Inflammatory macrophage treated with lipopolysaccharide for 4 hours (primary cell): ENCODE measurements at regions not wholly inside any gene's neighbourhood (a gene's known extent, or its start where the extent isn't known, plus 50 kb on each side); places are given as distances from the start of the nearest gene placed in this dataset.

ENCODE experiments used
- DNase-seq: peaks from one replicate; pipeline ENCODE4 v3.0.0-alpha.2; 2020

- DNase-seq, result no peak
These were observed 443.9 kb upstream of the KLF4 start for GRCh38 chr9:107933516-107933915.

GRCh38 chr9:107933097-107933496 lies 443.5 kb upstream of the KLF4 start:
- DNase-seq, result peak; percentile 54

GRCh38 chr9:107932601-107933000 lies 443.0 kb upstream of the KLF4 start:
- no peak for DNase-seq

GRCh38 chr9:107932046-107932445 lies 442.5 kb upstream of the KLF4 start:
- peak; percentile 85 for DNase-seq

- DNase-seq, result no peak
These were observed 441.6 kb upstream of the KLF4 start for GRCh38 chr9:107931071-107931715.

- DNase-seq, result peak; percentile 83
These were observed 439.9 kb upstream of the KLF4 start for GRCh38 chr9:107929443-107929842.

GRCh38 chr9:107928701-107929371 lies 439.3 kb upstream of the KLF4 start:
- peak; percentile 54 for DNase-seq

- no peak for DNase-seq
These were observed 437.7 kb upstream of the KLF4 start for GRCh38 chr9:107927276-107927675.

- no peak for DNase-seq
These were observed 436.3 kb upstream of the KLF4 start for GRCh38 chr9:107925749-107926297.

- no peak for DNase-seq
These were observed 432.7 kb upstream of the KLF4 start for GRCh38 chr9:107922260-107922659.

GRCh38 chr9:107919263-107919662 lies 429.7 kb upstream of the KLF4 start:
- DNase-seq, result no peak

- no peak for DNase-seq
These were observed 429.2 kb upstream of the KLF4 start for GRCh38 chr9:107918749-107919148.

GRCh38 chr9:107914151-107914550 lies 424.6 kb upstream of the KLF4 start:
- peak; percentile 53 for DNase-seq

GRCh38 chr9:107907715-107908114 lies 418.1 kb upstream of the KLF4 start:
- no peak for DNase-seq

GRCh38 chr9:107907255-107907654 lies 417.7 kb upstream of the KLF4 start:
- DNase-seq, result peak; percentile 59

GRCh38 chr9:107906074-107906473 lies 416.5 kb upstream of the KLF4 start:
- no peak for DNase-seq

- no peak for DNase-seq
These were observed 415.9 kb upstream of the KLF4 start for GRCh38 chr9:107905308-107906020.

GRCh38 chr9:107899961-107900330 lies 410.4 kb upstream of the KLF4 start:
- DNase-seq, result no peak

- DNase-seq, result no peak
These were observed 409.2 kb upstream of the KLF4 start for GRCh38 chr9:107898761-107899160.

- DNase-seq, result no peak
These were observed 407.0 kb upstream of the KLF4 start for GRCh38 chr9:107896544-107896943.

- no peak for DNase-seq
These were observed 406.0 kb upstream of the KLF4 start for GRCh38 chr9:107895501-107896001.

GRCh38 chr9:107894572-107895261 lies 405.1 kb upstream of the KLF4 start:
- DNase-seq, result no peak

GRCh38 chr9:107890921-107891465 lies 401.4 kb upstream of the KLF4 start:
- no peak for DNase-seq
